GM18867 (cell line): ENCODE measurements at regions not wholly inside any gene's neighbourhood (a gene's known extent, or its start where the extent isn't known, plus 50 kb on each side); places are given as distances from the start of the nearest gene placed in this dataset.

Experiments used
- ATAC-seq: cut with Tn5 transposase; IDR thresholded peaks from one replicate; pipeline ENCODE4 v1.9.1; 2021; ENCODE audit warnings: mild to moderate bottlenecking, moderate library complexity; ENCODE audit not compliant: unreplicated experiment

DNA sequence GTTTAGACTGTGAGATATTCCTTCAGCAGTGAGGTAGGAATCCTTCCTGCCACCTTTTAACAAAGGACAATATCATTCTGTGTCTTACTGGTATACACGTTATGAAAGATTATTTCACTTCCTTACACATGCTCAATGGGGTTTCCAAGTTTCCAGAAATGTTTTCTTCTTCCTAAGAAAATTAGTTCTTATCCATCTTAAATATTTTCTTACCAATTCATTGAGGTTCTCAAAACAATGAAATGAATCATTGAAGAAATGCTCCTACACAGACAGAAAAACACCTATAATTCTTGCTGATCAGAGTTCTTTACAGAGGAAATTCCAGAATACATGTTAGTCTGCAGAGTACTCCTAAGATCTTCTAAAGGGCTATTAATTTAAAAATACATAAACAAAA lies 51.4 kb upstream of the SEC61G start:
- ATAC-seq = no peak

DNA sequence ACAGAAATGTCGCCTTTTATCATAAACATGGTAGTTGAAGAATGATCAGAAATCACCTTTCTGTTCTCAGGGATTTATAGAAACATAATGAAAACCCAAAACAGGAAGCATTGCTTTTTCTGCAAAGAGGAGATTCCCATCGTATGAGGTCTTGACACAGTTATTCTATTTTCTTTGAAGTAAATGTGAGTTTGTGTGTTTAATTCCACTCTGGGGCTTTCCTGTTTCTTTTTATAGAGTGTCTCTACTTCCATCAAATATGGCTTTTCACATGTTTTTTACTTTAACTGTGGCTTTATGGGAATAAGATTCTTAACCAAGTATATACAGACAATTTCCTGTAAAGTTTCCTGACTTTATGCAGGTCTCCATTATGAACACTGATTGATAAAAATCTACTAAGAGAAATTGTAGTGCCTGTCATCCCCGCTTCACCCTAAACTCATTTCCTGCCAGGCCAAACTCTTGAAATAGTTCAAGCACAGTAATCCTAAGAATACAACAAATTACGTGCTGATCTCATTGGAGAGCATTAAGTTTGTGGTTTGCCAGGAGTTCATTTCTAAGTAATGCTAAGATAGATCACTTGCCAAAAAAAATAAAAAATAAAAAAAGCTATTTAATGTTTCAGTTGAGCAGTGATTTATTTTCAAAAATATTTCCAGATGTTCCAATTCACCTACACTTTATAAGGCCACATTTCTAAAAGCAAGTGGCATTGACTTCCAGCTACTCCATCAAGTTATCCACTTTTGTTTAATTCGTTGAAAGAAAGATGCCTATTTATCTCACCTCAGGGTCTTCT lies 52.2 kb upstream of the SEC61G start:
- ATAC-seq = no peak

DNA sequence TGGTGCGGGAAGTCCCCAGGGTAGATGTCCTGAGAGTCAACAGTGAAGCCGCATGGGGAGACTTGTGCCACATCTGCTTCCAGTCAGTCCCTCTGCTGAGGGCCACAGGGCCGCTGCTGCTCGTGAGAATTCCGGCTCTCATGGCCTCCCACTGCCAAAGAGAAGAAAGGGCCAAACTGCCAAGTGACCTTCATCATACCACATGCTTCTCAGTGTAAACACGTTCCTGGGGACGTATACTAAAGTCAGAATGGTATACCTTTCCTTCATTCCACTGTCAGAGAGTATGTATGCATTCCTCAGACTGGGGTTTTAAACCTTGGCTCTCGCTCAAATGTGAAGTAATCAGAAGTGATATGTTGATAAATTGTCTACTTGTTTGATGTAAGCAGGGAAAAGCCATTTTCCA lies 52.8 kb upstream of the SEC61G start:
- no peak for ATAC-seq

DNA sequence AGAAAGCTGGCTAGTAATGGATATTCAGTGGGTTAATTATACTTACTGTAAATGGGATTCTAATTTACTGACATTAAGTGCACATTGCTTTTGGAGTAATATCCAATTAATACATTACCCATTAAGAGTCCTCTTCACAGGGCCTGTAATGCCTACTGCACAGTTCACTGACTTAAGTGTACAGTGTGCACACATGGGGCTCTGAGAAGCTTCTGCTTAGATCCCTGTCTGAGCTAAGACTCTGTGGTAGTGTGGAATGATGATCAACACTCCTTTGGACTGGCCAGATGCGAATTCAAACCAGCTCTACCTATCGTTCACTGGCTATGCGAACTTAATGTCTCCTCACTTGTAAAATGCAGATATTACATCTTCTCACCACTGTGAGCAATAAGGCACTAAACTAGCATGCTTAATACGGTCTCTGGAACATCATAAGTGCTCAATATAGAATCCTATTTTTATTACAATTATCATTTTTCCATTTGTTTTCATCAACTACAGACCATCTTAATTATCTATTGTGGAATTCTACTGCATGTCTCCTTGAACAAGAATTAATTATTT lies 53.8 kb upstream of the SEC61G start:
- no peak for ATAC-seq

DNA sequence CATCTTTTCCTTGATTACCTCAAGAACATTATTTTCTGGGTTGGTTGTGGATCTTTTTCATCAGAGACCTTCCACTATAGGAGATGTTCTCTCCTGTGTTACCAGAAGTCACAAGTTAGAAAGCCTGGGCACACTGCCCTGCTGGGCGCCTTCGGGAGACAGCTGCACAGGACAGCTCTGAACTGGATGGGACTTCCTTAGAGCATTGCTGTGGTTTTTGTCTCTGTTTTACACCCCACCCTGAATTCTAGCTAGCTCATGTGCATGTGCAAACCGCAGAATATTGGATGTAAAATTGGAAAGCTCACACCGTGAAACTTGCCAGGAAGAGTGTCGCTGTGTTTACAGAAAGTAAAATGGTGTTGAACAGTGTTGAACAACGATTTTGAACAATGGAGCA lies 54.4 kb upstream of the SEC61G start:
- no peak for ATAC-seq

DNA sequence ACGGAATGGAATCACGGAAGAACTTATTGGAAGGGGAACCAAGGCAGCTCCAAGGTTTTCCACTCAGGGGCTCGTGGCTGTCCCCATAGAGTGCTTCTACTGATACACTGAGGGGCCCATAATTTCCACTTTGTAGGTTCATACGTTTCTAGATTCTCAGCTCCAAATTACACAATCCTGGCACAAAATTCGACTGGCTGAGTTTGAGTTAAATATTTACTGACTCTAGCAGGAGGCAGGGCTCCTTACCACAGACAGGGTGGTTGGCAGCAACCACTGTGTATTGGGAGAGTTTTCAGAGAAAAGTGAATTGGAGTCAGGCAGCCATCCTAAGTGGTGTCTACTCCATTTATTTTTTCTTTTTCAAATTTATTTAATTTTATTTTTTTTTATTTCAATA lies 55.4 kb upstream of the SEC61G start:
- no peak for ATAC-seq

DNA sequence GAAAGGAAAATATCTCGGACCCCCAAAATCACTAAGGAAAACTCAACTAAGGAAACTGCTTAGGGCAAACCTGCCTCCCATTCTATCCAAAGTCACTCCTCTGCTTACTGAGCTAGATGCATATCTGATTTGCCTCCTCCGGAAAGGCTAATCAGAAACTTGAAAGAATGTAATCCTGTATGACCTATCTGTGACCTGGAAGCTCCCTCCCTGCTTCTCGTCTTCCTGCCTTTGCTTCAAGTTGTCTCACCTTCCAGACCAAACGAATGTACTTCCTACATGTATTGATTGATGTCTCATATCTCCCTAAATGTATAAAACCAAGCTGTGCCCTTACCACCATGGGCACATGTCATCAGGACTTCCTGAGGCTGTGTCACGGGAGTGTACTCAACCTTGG lies 58.1 kb upstream of the SEC61G start:
- ATAC-seq = no peak

DNA sequence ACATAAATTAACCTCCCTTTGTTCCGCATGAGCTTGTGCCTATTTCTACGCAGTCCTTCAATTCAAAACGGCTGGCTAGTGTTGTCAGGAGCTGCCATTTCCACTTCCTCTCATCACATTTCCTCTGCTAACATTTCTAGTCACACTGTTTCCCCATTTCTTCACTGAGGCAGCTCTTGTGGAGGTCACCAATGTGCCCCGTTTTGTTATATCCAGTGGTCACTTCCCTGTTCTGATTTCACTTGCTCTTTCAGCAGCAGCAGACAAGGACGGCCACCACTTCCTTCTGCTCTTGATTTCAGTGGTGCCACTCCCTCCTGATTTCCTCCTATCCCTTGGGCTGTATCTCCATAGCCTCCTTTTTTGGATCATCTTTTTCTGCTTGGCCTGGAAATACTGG lies 64.8 kb upstream of the SEC61G start:
- ATAC-seq = no peak

DNA sequence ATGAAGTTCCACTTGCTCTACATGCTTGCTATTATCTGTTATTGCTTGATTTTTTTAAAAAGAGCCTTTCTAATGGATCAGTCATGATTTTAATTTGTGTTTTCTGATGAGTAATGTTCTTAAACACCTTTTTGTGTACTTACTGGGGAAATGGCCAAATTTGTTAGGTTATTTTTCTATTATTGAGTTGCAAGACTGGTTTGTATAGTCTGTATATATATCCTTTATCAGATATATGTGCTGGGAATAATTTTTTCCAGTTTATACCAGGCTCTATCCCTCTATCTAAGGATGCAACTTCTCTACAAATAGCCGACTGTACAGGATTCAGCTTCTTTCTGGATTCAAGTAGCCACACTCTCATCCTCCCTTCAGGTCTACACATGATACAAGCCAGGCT lies 65.6 kb upstream of the SEC61G start:
- ATAC-seq = no peak

DNA sequence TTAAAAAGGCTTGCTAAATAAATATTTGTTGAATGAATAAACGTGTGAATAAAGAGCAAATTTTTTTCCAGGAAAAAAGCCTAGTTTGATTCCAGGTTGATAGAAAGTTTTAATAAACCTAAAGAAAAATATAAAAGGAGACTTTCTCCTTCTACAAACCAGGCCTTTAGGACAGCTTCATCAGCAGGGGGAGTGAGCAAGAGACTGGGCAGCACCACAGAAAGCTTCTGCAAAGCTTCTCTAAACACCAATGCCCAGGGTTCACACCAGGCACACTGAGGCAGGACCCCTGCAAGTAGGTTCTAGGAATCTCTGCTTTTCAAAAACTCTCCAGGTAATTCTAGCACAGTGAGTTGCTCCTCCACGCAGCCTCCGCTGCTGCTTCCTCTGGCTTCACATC lies 66.4 kb upstream of the SEC61G start:
- ATAC-seq = no peak

DNA sequence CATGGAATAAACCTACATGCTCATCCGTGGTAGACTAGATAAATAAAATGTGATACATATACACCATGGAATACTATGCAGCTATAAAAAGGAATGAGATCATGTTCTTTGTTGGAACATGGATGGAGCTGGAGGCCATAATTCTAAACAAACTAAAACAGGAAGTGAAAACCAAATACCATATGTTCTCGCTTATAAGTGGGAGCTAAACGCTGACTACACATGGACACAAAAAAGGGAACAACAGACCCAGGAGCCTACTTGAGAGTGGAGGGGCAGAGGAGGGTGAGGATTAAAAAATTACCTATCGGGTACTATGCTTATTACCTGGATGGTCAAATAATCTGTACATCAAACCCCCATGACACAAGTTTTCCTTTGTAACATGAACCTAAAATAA lies 68.7 kb upstream of the SEC61G start:
- no peak for ATAC-seq

DNA sequence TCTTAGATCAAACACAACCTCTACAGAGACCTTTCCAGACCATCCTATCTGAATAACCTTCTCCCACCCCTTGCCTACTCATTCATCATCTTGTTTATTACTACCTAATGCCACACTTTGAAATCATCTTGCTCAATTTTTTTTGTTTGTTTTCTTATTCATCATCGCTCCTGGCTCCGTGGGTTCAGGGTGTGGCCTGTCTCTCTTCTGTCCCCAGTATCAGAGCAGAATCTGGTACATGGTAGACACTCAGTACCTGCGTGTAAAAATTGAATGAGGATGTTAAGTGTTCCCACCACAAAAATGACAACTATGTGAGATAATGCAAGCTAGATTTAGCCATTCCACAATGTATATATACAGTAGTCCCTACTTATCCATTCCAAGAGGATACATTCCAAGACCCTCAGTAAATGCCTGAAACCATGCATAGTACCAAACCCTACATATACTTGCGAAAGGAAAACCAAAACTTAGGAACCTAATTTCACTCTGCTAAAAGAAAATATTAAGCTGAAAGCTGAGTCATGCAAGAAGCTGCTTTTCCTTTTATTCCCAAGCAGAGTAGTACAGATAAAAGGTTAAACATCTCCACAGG lies 72.1 kb upstream of the SEC61G start:
- ATAC-seq = no peak

DNA sequence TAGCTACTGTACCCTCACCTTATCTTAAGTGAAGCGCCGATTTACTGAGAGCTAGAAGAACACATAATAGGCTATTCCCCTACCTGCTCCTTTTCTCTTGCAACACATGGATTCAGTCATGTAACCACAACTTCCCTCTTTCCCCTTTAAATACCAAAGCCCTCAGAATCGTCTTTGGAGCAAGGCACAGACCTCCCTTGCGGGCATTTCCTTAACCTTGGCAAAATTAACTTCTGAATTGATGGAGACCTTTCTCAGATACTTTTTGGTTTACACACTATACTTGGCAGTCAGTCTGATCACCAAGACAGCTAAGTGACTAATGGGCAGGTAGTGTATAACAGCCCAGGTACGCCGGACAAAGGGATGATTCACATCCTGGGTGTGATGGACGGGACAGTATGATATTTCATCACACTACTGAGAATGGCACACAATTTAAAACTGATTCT lies 72.7 kb upstream of the SEC61G start:
- no peak for ATAC-seq

DNA sequence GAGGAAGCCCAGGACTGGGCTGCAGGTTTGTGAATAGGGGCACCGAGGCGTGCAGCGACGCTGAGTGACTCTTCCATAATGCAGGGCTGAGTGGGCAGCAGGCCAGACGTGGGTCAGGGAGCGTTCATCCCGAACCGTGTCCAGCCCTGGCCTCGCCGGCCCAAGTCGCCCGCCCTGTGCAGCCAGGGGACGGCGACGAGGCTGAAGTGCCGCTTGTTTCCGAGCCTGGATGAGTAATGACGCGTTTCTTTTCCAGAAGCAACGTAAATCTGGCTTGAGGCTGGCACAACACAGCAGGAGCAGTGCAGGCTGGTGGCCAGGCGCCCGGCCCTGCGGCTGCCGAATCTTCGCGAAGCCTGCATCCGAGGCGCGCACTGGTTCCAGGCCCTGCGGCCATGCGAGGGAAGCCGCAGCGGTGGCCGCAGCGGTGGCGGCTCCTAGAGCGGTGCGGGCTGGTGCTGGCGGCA lies 74.0 kb upstream of the SEC61G start:
- no peak for ATAC-seq

DNA sequence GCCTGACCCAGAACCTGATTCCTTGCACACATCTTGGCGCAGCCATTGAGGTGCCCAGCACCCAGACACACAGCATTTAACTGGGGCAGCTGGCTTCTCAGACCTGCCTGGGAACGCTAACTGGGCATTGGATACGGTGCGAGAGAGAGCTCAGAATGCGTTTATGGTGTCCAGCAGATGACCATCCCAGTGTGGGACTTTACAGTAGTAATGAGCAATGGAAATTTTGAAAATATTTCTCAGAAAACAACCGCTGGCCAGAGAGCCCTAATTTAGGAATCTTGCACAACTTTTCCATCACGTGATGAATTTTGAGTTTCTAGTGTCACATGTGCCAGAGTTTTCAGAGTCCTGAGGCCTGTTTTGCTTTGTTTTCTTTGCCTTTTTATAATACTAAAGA lies 78.2 kb upstream of the SEC61G start:
- no peak for ATAC-seq

DNA sequence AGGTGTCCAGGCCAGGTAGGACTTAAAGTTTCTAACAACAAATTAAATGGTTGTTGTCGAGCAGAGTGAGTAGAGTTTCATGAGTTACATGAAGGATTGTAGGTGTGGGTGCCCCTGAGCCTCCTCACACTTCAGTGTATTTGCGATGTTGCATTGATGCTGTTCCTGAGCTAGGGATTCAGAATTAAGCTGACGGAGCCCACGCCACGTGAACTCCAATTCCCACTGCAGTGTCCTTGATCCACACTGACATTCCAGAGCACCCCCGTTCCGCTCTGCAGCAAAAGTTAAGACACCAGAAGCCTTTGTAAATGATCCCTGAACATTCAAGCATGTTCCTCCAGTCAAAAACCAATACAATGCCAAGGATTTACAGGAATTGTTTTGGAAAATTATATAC lies 78.8 kb upstream of the SEC61G start:
- ATAC-seq = no peak

DNA sequence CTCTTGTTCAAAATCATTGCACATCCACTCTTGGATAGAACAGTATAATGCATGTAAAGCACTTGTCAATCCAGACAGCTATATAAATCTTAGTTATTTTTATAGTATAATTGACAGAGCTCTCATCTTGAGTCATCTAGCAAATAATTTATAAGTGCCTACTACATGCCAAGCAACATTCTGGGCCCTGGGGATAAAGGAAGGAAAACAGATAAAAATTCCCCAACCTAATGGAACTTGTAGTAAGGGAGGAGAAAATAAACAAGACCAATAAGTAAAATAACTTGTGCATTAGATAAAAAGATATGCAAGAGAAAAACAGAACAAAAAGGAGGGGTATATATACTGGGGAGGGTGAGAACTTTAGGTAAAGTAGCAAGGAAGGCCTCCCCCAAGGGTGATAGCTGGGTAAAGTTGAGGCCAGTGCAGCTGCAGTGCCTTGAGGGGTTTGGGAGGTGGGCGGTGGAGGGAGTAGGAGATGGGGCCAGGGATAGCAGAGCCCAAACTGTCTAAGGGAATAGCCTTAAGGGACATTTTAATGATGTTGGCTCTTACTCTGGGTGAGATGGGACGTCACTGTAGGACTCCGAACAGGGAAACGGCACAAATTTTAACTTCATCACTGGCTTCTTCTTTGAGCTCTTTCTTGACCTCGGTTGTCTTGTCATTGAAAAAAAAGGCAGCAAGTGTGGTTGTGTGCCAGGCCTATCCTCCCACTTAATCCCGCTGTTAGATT lies 79.3 kb upstream of the SEC61G start:
- no peak for ATAC-seq

DNA sequence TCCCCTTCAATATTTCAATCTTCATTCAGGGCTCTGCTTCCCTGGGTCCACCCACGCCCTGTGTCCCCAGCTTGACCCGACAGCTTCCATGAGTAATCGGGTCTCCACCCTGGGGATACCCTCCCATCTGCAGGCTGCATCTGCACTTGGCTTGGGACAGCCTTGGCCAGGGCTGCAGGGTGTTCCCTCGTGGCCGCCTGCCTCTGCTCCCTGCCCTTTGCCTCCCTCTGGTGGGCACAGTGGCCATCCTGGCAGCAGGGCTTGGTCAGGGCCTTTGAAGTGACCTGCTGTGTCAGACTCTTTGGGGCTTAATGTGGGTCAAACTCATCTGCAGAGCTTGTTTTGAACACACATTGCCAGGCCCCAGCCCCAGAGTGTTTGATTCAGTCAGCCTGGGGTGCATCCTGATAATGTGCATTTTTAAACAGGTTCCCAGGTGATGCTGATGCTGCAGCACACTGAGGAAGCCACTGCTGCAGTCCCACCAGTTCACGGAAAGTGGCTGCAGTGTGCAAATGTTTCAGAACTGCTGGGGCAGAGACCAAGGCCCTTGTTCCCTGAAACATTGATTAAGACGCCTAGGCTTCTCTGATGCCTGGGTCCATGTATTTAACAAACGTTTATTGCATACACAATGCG lies 80.7 kb upstream of the SEC61G start:
- ATAC-seq = no peak

DNA sequence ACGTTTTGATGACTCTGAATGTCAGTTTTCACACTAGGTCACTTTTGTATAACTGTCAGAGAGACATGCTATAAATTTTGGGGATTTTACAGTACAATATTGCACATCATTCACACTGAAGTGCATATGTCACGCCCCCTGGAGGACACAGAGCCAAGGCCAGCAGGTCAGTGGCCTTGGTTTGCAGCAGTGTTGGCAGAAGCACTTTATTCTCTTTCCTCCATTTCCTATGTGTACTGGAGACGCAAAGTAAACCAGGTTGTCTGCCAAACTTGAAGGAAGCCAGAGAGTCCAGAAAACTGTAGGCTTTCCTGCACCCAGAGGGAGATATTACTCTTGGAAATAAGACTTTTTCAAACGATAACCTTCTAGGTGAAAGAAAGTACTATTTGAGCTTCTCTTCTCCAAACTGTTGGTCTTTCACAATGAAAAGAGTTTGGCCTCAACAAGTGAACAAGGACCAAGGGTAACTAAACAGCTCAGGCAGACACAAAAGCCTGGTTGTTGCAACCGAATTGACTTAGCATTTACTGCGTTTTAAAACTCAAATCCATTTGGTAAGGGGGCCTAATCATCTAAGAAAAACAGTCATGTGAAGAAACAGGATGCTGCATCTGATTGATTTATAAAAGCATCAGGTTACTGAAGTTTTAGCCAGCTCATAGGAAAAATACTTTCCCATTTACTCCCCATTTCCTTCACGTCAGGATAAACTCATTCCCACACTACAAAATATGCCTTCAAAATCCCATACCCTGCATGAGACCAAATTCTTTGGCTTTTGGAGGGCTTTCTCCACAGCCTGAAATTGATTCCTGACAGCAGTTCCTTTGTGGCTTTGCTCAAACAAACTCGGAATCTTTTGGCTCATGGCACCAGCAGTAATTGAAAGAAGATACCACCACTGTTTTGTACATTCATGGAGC lies 83.0 kb upstream of the SEC61G start:
- peak; percentile 48 for ATAC-seq

DNA sequence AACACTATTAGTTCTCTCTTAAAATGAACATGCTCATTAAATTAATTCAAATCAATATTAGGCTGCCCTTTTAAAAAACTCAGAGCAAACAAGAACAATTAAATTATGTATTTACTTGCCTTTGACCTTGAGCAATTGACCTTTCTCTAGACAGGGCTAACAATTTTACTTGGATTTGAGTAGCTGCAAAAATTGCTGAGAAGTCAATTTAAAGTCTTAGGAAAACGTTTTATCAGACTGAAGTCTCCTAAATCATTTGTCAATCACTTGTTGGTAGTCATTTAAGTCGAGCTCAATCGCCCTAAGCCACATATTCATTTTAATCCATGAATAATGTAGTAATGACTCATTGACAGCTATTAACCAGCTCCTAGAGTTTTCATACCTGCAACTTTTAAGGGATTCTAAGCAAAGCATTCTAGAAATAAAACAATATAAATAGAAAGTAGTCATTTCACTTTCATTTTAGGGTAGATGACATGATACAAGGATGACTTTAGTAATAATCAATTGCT lies 84.9 kb upstream of the SEC61G start:
- peak; percentile 40 for ATAC-seq
